ENCODE measurements at regions not wholly inside any gene's neighbourhood (a gene's known extent, or its start where the extent isn't known, plus 50 kb on each side); places are given as distances from the start of the nearest gene placed in this dataset.

DNA sequence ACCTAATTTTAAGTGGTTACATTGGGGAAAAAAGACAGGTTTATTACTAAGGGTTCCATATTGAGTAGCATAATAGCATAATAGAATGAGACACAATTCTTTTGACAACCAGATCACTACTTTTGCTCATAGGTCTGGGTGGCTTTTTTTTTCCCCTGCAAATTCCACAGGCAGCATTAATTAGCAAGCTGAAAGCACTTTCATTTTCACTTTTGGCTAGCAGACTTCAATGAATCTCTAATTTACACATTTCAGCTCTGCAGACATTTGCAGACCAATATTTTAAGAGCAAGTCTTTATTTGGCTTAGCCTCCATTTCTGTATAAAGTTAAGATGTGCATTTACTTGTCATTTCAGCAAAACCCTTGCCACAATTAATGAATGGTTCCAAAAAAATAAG, 185.5 kb downstream of the NOL4 start:
- Histone ChIP-seq H3K27me3 (ENCODE audit: control insufficient read depth, insufficient read depth, low read length) (no peaks in the 10 kb centered on the region), H3K9me3 (ENCODE audit: control insufficient read depth, insufficient read depth, low read depth, low read length) (no peaks in the 10 kb centered on the region), H3K36me3 (ENCODE audit: control insufficient read depth, insufficient read depth, low read length) (no peaks in the 10 kb centered on the region), H3K9ac (ENCODE audit: insufficient read depth, low read length) (no peak overlapping the region), H3K4me1 (ENCODE audit: control insufficient read depth, extremely low read depth, insufficient read depth, low read length) (no peaks in the 10 kb centered on the region), H2AFZ (ENCODE audit: low read length) (no peak overlapping the region), H3K4me2 (ENCODE audit: extremely low read depth, insufficient read depth, low read length) (no peak overlapping the region), H3K79me2 (ENCODE audit: control insufficient read depth, insufficient read depth, low read length) (no peaks in the 10 kb centered on the region), H3K4me3 (replicated peaks in 1 of 4; ENCODE audit: control extremely low read depth in 1 of 4, insufficient read depth in 1 of 4, low read depth in 3 of 4, low read length in 4 of 4) (peak overlapping the region in 1 of 4 experiments; percentile 32), H4K20me1 (ENCODE audit: control insufficient read depth, extremely low read depth, insufficient read depth, low read length) (no peaks in the 10 kb centered on the region), H3K27ac (ENCODE audit: insufficient read depth, low read length) (no peak overlapping the region)
- DNase-seq (ENCODE audit: low read depth in 2 of 2), result peak; percentile 4 to 20
- TF ChIP-seq EZH2 (IDR thresholded peaks at IDR 0.05; ENCODE audit: low read length, missing control alignments), result no peak
- TF ChIP-seq, protein P1, sequence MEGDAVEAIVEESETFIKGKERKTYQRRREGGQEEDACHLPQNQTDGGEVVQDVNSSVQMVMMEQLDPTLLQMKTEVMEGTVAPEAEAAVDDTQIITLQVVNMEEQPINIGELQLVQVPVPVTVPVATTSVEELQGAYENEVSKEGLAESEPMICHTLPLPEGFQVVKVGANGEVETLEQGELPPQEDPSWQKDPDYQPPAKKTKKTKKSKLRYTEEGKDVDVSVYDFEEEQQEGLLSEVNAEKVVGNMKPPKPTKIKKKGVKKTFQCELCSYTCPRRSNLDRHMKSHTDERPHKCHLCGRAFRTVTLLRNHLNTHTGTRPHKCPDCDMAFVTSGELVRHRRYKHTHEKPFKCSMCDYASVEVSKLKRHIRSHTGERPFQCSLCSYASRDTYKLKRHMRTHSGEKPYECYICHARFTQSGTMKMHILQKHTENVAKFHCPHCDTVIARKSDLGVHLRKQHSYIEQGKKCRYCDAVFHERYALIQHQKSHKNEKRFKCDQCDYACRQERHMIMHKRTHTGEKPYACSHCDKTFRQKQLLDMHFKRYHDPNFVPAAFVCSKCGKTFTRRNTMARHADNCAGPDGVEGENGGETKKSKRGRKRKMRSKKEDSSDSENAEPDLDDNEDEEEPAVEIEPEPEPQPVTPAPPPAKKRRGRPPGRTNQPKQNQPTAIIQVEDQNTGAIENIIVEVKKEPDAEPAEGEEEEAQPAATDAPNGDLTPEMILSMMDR (conservative IDR thresholded peaks at IDR 0.05 in 1 of 2, IDR thresholded peaks at IDR 0.05 in 1 of 2; ENCODE audit: low read depth in 1 of 2, low read length in 2 of 2), result no peak

DNA sequence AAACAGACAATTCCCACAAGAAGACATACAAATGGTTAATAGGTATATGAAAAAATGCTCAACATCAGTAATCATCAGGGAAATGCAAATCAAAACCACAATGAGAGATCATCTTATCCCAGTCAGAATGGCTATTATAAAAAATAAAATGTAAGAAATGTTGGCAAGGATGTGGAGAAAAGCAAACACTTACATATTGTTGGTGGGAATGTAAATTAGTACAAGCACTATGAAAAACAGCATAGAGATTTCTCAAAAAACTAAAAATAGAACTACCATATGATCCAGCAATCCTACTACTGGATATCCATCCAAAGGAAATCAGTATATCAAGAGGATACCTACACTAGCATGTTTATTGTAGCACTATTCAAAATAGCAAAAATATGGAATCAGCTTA, 186.6 kb downstream of the NOL4 start:
- Histone ChIP-seq H3K27ac (ENCODE audit: insufficient read depth, low read length) (no peak overlapping the region), H3K9me3 (ENCODE audit: control insufficient read depth, insufficient read depth, low read depth, low read length) (no peaks in the 10 kb centered on the region), H3K4me3 (replicated peaks in 1 of 4; ENCODE audit: control extremely low read depth in 1 of 4, insufficient read depth in 1 of 4, low read depth in 3 of 4, low read length in 4 of 4) (no peak overlapping the region), H3K4me2 (ENCODE audit: extremely low read depth, insufficient read depth, low read length) (no peak overlapping the region), H3K79me2 (ENCODE audit: control insufficient read depth, insufficient read depth, low read length) (no peaks in the 10 kb centered on the region), H3K9ac (ENCODE audit: insufficient read depth, low read length) (no peak overlapping the region), H3K27me3 (ENCODE audit: control insufficient read depth, insufficient read depth, low read length) (no peaks in the 10 kb centered on the region), H3K4me1 (ENCODE audit: control insufficient read depth, extremely low read depth, insufficient read depth, low read length) (no peaks in the 10 kb centered on the region), H2AFZ (ENCODE audit: low read length) (no peak overlapping the region), H3K36me3 (ENCODE audit: control insufficient read depth, insufficient read depth, low read length) (no peaks in the 10 kb centered on the region), H4K20me1 (ENCODE audit: control insufficient read depth, extremely low read depth, insufficient read depth, low read length) (no peaks in the 10 kb centered on the region)
- TF ChIP-seq, protein P1 (conservative IDR thresholded peaks at IDR 0.05 in 1 of 2, IDR thresholded peaks at IDR 0.05 in 1 of 2; ENCODE audit: low read depth in 1 of 2, low read length in 2 of 2), result no peak
- TF ChIP-seq EZH2 (IDR thresholded peaks at IDR 0.05; ENCODE audit: low read length, missing control alignments), result no peak
- peak in 1 of 2 donors; percentile 33 for DNase-seq (ENCODE audit: low read depth in 2 of 2)

DNA sequence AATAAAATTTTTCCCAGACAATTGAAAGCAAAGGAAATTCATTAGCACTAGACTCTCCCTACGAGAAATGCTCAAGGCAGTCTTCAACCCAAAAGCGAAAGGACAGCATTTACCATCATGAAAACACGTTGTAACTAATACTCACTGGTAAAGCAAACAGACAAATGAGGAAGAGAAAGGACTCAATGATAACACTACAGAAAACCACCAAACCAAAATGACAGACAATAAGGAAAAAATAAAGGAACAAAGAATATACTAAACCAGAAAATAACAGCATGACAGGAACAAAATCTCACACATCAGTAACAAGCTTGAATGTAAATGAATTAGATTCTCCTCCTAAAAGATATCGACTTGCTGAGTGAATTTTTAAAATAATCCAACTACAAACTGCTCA, 190.7 kb downstream of the NOL4 start:
- Histone ChIP-seq H3K4me1 (ENCODE audit: control insufficient read depth, extremely low read depth, insufficient read depth, low read length) (no peaks in the 10 kb centered on the region), H3K36me3 (ENCODE audit: control insufficient read depth, insufficient read depth, low read length) (no peaks in the 10 kb centered on the region), H2AFZ (ENCODE audit: low read length) (no peak overlapping the region), H3K27ac (ENCODE audit: insufficient read depth, low read length) (no peak overlapping the region), H3K9ac (ENCODE audit: insufficient read depth, low read length) (no peak overlapping the region), H3K9me3 (ENCODE audit: control insufficient read depth, insufficient read depth, low read depth, low read length) (no peaks in the 10 kb centered on the region), H3K79me2 (ENCODE audit: control insufficient read depth, insufficient read depth, low read length) (no peaks in the 10 kb centered on the region), H3K4me2 (ENCODE audit: extremely low read depth, insufficient read depth, low read length) (no peak overlapping the region), H3K27me3 (ENCODE audit: control insufficient read depth, insufficient read depth, low read length) (no peaks in the 10 kb centered on the region), H3K4me3 (replicated peaks in 1 of 4; ENCODE audit: control extremely low read depth in 1 of 4, insufficient read depth in 1 of 4, low read depth in 3 of 4, low read length in 4 of 4) (no peak overlapping the region), H4K20me1 (ENCODE audit: control insufficient read depth, extremely low read depth, insufficient read depth, low read length) (no peaks in the 10 kb centered on the region)
- TF ChIP-seq EZH2 (IDR thresholded peaks at IDR 0.05; ENCODE audit: low read length, missing control alignments), result no peak
- TF ChIP-seq, protein P1 (conservative IDR thresholded peaks at IDR 0.05 in 1 of 2, IDR thresholded peaks at IDR 0.05 in 1 of 2; ENCODE audit: low read depth in 1 of 2, low read length in 2 of 2), result no peak
- DNase-seq (ENCODE audit: low read depth in 2 of 2), result no peak
